Testis (tissue), 2 donors: ENCODE measurements at regions not wholly inside any gene's neighbourhood (a gene's known extent, or its start where the extent isn't known, plus 50 kb on each side); places are given as distances from the start of the nearest gene placed in this dataset.

ENCODE experiments used
- CTCF ChIP-seq, 3 experiments: fragments of 450-650 bp in 2 of 3; fragments of 200-600 bp in 1 of 3; sonication (generic) in 1 of 3; IDR thresholded peaks; one replicate each; pipeline ENCODE4 v1.5.1; 2016 to 2019; ENCODE audit warnings: antibody characterized with exemption in 3 of 3, mild to moderate bottlenecking in 2 of 3, moderate library complexity in 1 of 3
- POLR2A ChIP-seq: fragments of 450-650 bp; IDR thresholded peaks from one replicate; pipeline ENCODE4 v1.6.1; 2017; ENCODE audit warnings: antibody characterized with exemption, mild to moderate bottlenecking, moderate library complexity

GRCh38 chrX:38877366-38877765, 76.1 kb downstream of the MID1IP1 start:
- no peak for TF ChIP-seq CTCF (IDR thresholded peaks at IDR 0.05)
- TF ChIP-seq POLR2A = no peak
